Esophagus muscularis mucosa (tissue), 4 donors: ENCODE measurements at regions not wholly inside any gene's neighbourhood (a gene's known extent, or its start where the extent isn't known, plus 50 kb on each side); places are given as distances from the start of the nearest gene placed in this dataset.

ENCODE experiments used
- DNase-seq: peaks from one replicate; pipeline ENCODE4 v3.0.0-alpha.2; 2017; ENCODE audit errors: extremely low spot score
- H3K27ac ChIP-seq, 4 donors: fragments of 200-600 bp; sonication (generic); replicated peaks in 1 of 4; 1 replicate in 3 of 4; 2 replicates in 1 of 4; pipeline ENCODE4 v1.5.1; 2016 to 2019; ENCODE audit warnings: mild to moderate bottlenecking in 1 of 4
- H3K27me3 ChIP-seq, 4 donors: fragments of 200-600 bp; sonication (generic); one replicate each; pipeline versions ENCODE4 v1.5.1 to v1.6.0; 2016 to 2019
- H3K36me3 ChIP-seq, 4 donors: fragments of 200-600 bp; sonication (generic); one replicate each; pipeline ENCODE4 v1.5.1; 2016 to 2019
- H3K4me1 ChIP-seq, 4 donors: fragments of 200-600 bp; sonication (generic); one replicate each; pipeline ENCODE4 v1.5.1; 2016 to 2019
- H3K4me3 ChIP-seq, 4 donors: fragments of 200-600 bp; sonication (generic); 1 replicate in 2 of 4; 2 replicates in 2 of 4; pipeline ENCODE4 v1.5.1; 2016 to 2019; ENCODE audit warnings: mild to moderate bottlenecking in 4 of 4, moderate library complexity in 1 of 4
- H3K9me3 ChIP-seq, 4 donors: fragments of 200-600 bp; sonication (generic); 1 replicate in 3 of 4; 2 replicates in 1 of 4; pipeline ENCODE4 v1.5.1; 2016 to 2019
- EP300 ChIP-seq: sonication (generic); formaldehyde crosslinking; IDR thresholded peaks from one replicate; pipeline ENCODE4 v1.6.1; 2017; ENCODE audit warnings: antibody characterized with exemption
- POLR2A ChIP-seq: fragments of 450-650 bp; IDR thresholded peaks from one replicate; pipeline ENCODE4 v1.6.1; 2017; ENCODE audit warnings: antibody characterized with exemption, moderate library complexity, mild to moderate bottlenecking, low read depth
- POLR2AphosphoS5 ChIP-seq, 2 donors: sonication (generic); formaldehyde crosslinking; IDR thresholded peaks; one replicate each; pipeline ENCODE4 v1.6.1; 2017; ENCODE audit warnings: antibody characterized with exemption in 2 of 2
- WGBS: methylation state at CpG from one replicate; pipeline ENCODE4 v1.1.5; 2018; 5-methylcytosine and 5-hydroxymethylcytosine counted together
- intact Hi-C: fragments of 100-400 bp; cut with DNase I; formaldehyde crosslinking; loops from one replicate; pipeline ENCODE4 v1.15.1; 2023
- TF ChIP-seq, protein P1 (sequence below), 3 experiments: fragments of 200-600 bp in 2 of 3; fragments of 450-650 bp in 1 of 3; sonication (generic) in 2 of 3; IDR thresholded peaks; one replicate each; pipeline ENCODE4 v1.5.1; 2017 to 2019; ENCODE audit warnings: antibody characterized with exemption in 3 of 3, mild to moderate bottlenecking in 2 of 3, moderate library complexity in 1 of 3

DNA sequence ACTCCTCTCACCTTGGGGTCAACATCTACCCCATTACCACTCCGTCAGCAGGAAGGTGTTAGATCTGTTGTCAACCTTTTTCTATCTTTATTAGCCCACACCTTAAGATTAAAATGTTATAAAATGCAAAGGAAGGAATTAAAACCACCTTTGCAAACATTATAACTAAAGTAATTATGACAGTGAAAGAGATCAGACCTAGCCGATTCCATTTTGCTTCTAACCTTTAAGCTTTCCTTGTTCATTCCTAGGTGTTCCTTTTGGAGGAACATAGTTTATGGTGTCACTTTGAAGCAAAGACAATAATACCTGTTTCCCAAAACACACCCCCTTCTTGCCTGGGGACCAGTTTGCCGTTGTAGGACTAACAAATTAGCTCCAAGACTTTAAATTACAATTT is 1223.0 kb upstream of the ADGRB3 start:
- no peak for DNase-seq
- no peak overlapping the region for H3K4me3 ChIP-seq
- intact Hi-C loops: no loop called here
- no peaks in the 10 kb centered on the region for H3K4me1 ChIP-seq
- WGBS: 79% methylated on average over 3 of the region's 3 CpGs
- H3K9me3 ChIP-seq: no peaks in the 10 kb centered on the region
- no peak overlapping the region for H3K27ac ChIP-seq
- no peaks in the 10 kb centered on the region for H3K36me3 ChIP-seq
- TF ChIP-seq, protein P1, sequence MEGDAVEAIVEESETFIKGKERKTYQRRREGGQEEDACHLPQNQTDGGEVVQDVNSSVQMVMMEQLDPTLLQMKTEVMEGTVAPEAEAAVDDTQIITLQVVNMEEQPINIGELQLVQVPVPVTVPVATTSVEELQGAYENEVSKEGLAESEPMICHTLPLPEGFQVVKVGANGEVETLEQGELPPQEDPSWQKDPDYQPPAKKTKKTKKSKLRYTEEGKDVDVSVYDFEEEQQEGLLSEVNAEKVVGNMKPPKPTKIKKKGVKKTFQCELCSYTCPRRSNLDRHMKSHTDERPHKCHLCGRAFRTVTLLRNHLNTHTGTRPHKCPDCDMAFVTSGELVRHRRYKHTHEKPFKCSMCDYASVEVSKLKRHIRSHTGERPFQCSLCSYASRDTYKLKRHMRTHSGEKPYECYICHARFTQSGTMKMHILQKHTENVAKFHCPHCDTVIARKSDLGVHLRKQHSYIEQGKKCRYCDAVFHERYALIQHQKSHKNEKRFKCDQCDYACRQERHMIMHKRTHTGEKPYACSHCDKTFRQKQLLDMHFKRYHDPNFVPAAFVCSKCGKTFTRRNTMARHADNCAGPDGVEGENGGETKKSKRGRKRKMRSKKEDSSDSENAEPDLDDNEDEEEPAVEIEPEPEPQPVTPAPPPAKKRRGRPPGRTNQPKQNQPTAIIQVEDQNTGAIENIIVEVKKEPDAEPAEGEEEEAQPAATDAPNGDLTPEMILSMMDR (IDR thresholded peaks at IDR 0.05): no peak
- TF ChIP-seq POLR2A: no peak
- no peak for TF ChIP-seq POLR2AphosphoS5 (IDR thresholded peaks at IDR 0.05)
- TF ChIP-seq EP300: no peak
- no peaks in the 10 kb centered on the region for H3K27me3 ChIP-seq

DNA sequence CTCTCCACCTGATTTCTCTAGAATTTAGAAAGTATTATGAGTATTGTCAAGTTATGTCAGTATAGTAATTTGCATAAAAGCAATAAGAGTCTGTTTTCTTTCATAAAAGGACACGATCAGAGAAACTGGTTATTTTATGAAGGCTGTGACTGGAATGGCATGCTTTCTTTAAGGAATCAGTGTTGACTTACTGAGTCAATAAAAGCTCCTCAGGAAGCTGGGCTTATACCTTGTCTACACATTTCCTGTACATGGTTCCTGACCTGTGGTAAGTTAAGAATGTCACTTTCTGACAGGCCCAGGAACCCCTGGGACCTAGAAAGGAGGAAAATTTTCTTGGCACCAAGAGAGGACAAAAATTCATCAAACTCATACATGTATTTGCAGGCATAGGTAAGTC is 1224.0 kb upstream of the ADGRB3 start:
- intact Hi-C loops: no loop called here
- Histone ChIP-seq H3K9me3 (no peaks in the 10 kb centered on the region), H3K4me3 (no peak overlapping the region), H3K4me1 (no peaks in the 10 kb centered on the region), H3K36me3 (no peaks in the 10 kb centered on the region), H3K27ac (no peak overlapping the region), H3K27me3 (no peaks in the 10 kb centered on the region)
- DNase-seq: no peak
- TF ChIP-seq POLR2AphosphoS5 (IDR thresholded peaks at IDR 0.05): no peak
- TF ChIP-seq, protein P1 (IDR thresholded peaks at IDR 0.05): no peak
- TF ChIP-seq EP300: no peak
- no peak for TF ChIP-seq POLR2A
- whole genome bisulfite sequencing: 52% methylated on average over 1 of the region's 1 CpG

DNA sequence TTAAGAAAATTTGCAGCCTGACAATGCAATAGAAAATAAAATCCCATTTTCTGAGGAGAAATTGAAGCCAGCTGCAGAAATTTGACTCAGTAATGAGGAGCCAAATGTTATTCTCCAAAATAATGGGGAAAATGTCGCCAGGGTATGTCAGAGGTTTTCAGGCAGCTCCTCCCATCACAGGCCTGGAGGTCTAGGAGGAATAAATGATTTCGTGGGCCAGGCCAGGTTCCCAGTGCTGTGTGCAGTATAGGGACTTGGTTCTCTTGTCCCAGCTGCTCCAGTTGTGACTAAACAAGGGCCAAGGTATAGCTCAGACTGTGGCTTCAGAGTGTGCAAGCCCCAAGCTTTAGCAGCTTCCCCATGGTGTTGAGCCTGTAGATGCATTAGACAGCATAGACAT is 1240.8 kb upstream of the ADGRB3 start:
- Histone ChIP-seq H3K27ac (no peak overlapping the region), H3K27me3 (no peaks in the 10 kb centered on the region), H3K4me3 (no peak overlapping the region), H3K4me1 (no peaks in the 10 kb centered on the region), H3K9me3 (no peaks in the 10 kb centered on the region), H3K36me3 (no peaks in the 10 kb centered on the region)
- intact Hi-C loops: no loop called here
- no peak for DNase-seq
- TF ChIP-seq EP300 (no peak), POLR2A (no peak), POLR2AphosphoS5 (IDR thresholded peaks at IDR 0.05) (no peak)
- TF ChIP-seq, protein P1 (IDR thresholded peaks at IDR 0.05): no peak
- WGBS: 64% methylated on average over 2 of the region's 2 CpGs

DNA sequence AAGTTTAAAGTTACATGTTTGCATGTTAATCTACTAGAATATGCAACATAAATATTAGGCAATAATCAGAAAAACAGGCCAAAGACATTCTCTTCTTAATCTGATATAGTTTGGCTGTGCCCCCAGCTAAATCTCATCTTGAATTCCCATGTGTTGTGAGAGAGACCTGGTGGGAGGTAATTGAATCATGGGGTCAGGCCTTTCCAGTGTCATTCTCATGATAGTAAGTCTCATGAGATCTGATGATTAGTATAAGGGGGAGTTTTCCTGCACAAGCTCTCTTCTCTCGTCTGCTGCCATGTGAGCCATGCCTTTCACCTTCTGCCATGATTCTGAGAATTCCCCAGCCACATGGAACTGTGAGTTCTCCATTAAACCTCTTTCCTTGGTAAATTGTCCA is 1241.7 kb upstream of the ADGRB3 start:
- intact Hi-C loops: no loop called here
- Histone ChIP-seq H3K4me1 (no peaks in the 10 kb centered on the region), H3K4me3 (no peak overlapping the region), H3K36me3 (no peaks in the 10 kb centered on the region), H3K9me3 (no peaks in the 10 kb centered on the region), H3K27me3 (no peaks in the 10 kb centered on the region), H3K27ac (no peak overlapping the region)
- TF ChIP-seq, protein P1 (IDR thresholded peaks at IDR 0.05): no peak
- TF ChIP-seq EP300 (no peak), POLR2AphosphoS5 (IDR thresholded peaks at IDR 0.05) (no peak), POLR2A (no peak)
- DNase-seq: no peak
- 85% methylated on average over 1 of the region's 1 CpG for WGBS

DNA sequence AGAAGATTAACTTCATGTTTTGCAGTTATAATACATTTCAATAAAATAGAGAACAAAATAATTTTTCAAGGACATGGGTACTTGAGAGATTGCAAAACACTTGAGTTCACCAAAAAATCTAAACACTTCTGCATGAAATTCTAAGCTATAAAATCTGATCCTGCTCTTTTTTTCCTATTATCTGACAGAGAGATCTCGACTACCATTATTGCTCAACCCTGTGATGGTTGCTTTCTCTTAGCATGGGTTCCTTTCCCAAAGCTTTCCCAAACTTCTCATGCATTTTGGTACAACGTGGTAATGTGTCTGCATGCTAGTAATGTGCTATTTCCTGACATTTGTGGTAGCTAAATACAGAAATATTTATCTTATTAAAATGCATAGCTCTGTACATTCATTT is 1243.1 kb upstream of the ADGRB3 start:
- 52% methylated on average over 2 of the region's 2 CpGs for WGBS
- intact Hi-C loops: no loop called here

More for the DNA sequence above, 1243.1 kb upstream of the ADGRB3 start:
- H3K4me3 ChIP-seq: no peak overlapping the region
- no peak for TF ChIP-seq POLR2AphosphoS5 (IDR thresholded peaks at IDR 0.05)
- TF ChIP-seq, protein P1 (IDR thresholded peaks at IDR 0.05): no peak
- no peak for TF ChIP-seq POLR2A
- no peak for TF ChIP-seq EP300
- no peak overlapping the region for H3K27ac ChIP-seq
- DNase-seq: no peak
- H3K27me3 ChIP-seq: no peaks in the 10 kb centered on the region
- no peaks in the 10 kb centered on the region for H3K9me3 ChIP-seq
- H3K4me1 ChIP-seq: no peaks in the 10 kb centered on the region
- no peaks in the 10 kb centered on the region for H3K36me3 ChIP-seq
